Smooth muscle cell (in vitro differentiated cells): ENCODE measurements at regions not wholly inside any gene's neighbourhood (a gene's known extent, or its start where the extent isn't known, plus 50 kb on each side); places are given as distances from the start of the nearest gene placed in this dataset.

Experiments
- DNase-seq: peaks from one replicate; lab custom pipeline; 2025; ENCODE audit not compliant: unreplicated experiment; lab: John Stamatoyannopoulos, UW
- H2AFZ ChIP-seq: fragments of 200-600 bp; sonication (generic); 2 replicates; pipeline ENCODE4 v1.6.0; 2016; ENCODE audit warnings: antibody characterized with exemption, low read depth, mild to moderate bottlenecking
- H3F3A ChIP-seq: fragments of 200-600 bp; sonication (generic); 2 replicates; pipeline ENCODE4 v1.6.0; 2017; ENCODE audit warnings: antibody characterized with exemption, low read depth
- H3K27ac ChIP-seq: fragments of 200-600 bp; sonication (generic); 2 replicates; pipeline ENCODE4 v1.5.1; 2016; ENCODE audit warnings: low read depth, mild to moderate bottlenecking
- H3K27me3 ChIP-seq: fragments of 200-600 bp; sonication (generic); 2 replicates; pipeline ENCODE4 v1.6.1; 2016; ENCODE audit warnings: low read depth, mild to moderate bottlenecking
- H3K36me3 ChIP-seq: fragments of 200-600 bp; sonication (generic); 2 replicates; pipeline ENCODE4 v1.5.1; 2016; ENCODE audit warnings: low read depth
- H3K4me1 ChIP-seq: fragments of 200-600 bp; sonication (generic); 2 replicates; pipeline ENCODE4 v1.5.1; 2016; ENCODE audit warnings: low read depth
- H3K4me2 ChIP-seq: fragments of 200-600 bp; sonication (generic); 2 replicates; pipeline ENCODE4 v1.6.0; 2016; ENCODE audit warnings: mild to moderate bottlenecking
- H3K4me3 ChIP-seq: fragments of 200-600 bp; sonication (generic); 2 replicates; pipeline ENCODE4 v1.5.1; 2016; ENCODE audit warnings: mild to moderate bottlenecking
- H3K79me2 ChIP-seq: fragments of 200-600 bp; sonication (generic); 2 replicates; pipeline ENCODE4 v1.6.0; 2016; ENCODE audit warnings: low read depth, mild to moderate bottlenecking
- H3K9ac ChIP-seq: fragments of 200-600 bp; sonication (generic); 2 replicates; pipeline ENCODE4 v1.6.0; 2016; ENCODE audit warnings: low read depth
- H3K9me3 ChIP-seq: fragments of 200-600 bp; sonication (generic); replicated peaks from 2 replicates; pipeline ENCODE4 v1.5.1; 2016; ENCODE audit warnings: low read depth
- H4K20me1 ChIP-seq: fragments of 200-600 bp; sonication (generic); 2 replicates; pipeline ENCODE4 v1.6.0; 2016; ENCODE audit warnings: low read depth
- WGBS: methylation state at CpG from one replicate; pipeline ENCODE4 v1.1.7; 2016; ENCODE audit warnings: low lambda C conversion rate; 5-methylcytosine and 5-hydroxymethylcytosine counted together
- TF ChIP-seq, protein P1 (sequence below): fragments of 200-600 bp; sonication (generic); IDR thresholded peaks from 2 replicates; pipeline ENCODE4 v1.5.1; 2017; ENCODE audit warnings: borderline replicate concordance, mild to moderate bottlenecking, antibody characterized with exemption; ENCODE audit not compliant: insufficient read depth, poor library complexity, severe bottlenecking

DNA sequence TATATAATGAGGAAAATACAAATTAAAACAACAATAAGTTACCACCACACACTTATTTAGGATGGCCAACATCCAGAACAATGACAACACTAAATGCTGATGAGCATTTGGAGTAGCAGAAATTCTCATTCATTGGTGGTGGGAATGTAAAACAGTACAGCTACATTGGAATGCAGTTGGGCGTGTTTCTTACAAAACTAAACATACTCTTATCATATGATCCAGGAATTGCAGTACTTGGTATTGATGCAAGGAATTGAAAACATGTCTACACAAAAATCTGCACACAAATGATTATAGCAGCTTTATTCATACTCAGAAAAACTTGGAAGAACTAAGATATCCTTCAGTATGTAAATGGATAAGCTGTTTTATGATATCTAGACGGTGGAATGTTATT lies 594.2 kb downstream of the ZBBX start:
- Histone ChIP-seq H4K20me1 (no peaks in the 10 kb centered on the region), H2AFZ (no peak overlapping the region), H3K4me2 (no peak overlapping the region)

DNA sequence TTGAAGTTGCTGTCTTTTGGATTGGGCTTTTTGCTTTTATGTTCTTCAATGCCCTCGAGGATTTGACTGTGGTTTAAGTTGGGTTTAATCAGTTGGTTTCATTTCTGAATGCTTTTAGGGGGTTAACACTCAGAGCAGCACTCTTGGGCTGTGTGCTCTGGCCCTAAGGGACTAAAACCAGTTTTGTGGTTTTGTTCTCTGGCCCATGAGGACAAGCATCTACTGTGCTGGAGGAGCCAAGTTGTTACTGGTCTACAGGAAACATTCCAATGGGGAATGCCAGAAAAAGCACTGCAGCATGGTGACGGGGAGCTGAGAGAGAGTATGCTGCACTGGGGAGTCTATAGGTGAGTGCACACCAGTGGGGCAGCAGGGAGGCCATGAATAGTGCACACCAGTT lies 596.9 kb downstream of the ZBBX start:
- TF ChIP-seq, protein P1, sequence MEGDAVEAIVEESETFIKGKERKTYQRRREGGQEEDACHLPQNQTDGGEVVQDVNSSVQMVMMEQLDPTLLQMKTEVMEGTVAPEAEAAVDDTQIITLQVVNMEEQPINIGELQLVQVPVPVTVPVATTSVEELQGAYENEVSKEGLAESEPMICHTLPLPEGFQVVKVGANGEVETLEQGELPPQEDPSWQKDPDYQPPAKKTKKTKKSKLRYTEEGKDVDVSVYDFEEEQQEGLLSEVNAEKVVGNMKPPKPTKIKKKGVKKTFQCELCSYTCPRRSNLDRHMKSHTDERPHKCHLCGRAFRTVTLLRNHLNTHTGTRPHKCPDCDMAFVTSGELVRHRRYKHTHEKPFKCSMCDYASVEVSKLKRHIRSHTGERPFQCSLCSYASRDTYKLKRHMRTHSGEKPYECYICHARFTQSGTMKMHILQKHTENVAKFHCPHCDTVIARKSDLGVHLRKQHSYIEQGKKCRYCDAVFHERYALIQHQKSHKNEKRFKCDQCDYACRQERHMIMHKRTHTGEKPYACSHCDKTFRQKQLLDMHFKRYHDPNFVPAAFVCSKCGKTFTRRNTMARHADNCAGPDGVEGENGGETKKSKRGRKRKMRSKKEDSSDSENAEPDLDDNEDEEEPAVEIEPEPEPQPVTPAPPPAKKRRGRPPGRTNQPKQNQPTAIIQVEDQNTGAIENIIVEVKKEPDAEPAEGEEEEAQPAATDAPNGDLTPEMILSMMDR: no peak
- Histone ChIP-seq H2AFZ (no peak overlapping the region), H4K20me1 (no peaks in the 10 kb centered on the region), H3K27ac (no peak overlapping the region), H3K9me3 (no peaks in the 10 kb centered on the region), H3K4me1 (no peaks in the 10 kb centered on the region), H3K9ac (no peak overlapping the region), H3F3A (no peaks in the 10 kb centered on the region), H3K4me3 (no peak overlapping the region), H3K36me3 (no peaks in the 10 kb centered on the region), H3K79me2 (no peaks in the 10 kb centered on the region), H3K4me2 (no peak overlapping the region), H3K27me3 (no peaks in the 10 kb centered on the region)
- 45% methylated on average over 2 of the region's 2 CpGs for WGBS
- DNase-seq: no peak

More for the DNA sequence above, 594.2 kb downstream of the ZBBX start:
- Histone ChIP-seq H3K9me3 (no peaks in the 10 kb centered on the region), H3K27ac (no peak overlapping the region), H3K4me3 (no peak overlapping the region), H3K9ac (no peak overlapping the region), H3K36me3 (no peaks in the 10 kb centered on the region), H3K79me2 (no peaks in the 10 kb centered on the region), H3F3A (no peaks in the 10 kb centered on the region), H3K4me1 (no peaks in the 10 kb centered on the region), H3K27me3 (no peaks in the 10 kb centered on the region)
- DNase-seq: no peak
- TF ChIP-seq, protein P1: no peak
- 43% methylated on average over 2 of the region's 2 CpGs for WGBS

DNA sequence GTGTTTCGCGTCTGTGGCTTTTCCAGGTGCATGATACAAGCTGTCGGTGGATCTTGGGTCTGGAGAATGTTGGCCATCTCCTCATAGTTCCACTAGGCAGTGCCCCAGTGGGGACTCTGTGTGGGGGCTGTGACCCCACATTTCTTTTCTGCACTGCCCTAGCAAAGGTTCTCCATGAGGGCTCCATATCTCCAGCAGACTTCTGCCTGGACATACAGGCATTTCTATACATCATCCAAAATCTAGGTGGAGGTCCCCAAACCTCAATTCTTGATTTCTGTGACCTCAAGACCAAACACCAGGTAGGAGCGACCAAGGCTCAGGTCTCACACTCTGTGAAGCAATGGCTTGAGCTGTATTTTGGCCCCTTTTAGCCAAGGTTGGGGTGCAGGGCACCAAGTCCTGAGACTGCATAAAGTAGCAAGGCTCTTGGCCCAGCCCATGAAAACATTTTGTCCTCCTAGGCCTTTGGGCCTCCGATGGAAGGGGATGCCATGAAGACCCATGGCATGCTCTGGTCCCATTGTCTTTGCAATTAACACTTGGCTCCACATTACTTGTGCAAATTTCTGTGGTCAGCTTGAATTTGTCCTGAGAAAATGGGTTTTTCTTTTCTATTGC lies 615.3 kb downstream of the ZBBX start:
- H3K4me1 ChIP-seq: no peaks in the 10 kb centered on the region
- WGBS: 65% methylated on average over 5 of the region's 5 CpGs
- H2AFZ ChIP-seq: no peak overlapping the region
- H3F3A ChIP-seq: no peaks in the 10 kb centered on the region
- DNase-seq: no peak
- H3K36me3 ChIP-seq: no peaks in the 10 kb centered on the region
- no peak overlapping the region for H3K4me3 ChIP-seq
- no peaks in the 10 kb centered on the region for H3K9me3 ChIP-seq
- no peak overlapping the region for H3K4me2 ChIP-seq
- TF ChIP-seq, protein P1: no peak
- H3K79me2 ChIP-seq: no peaks in the 10 kb centered on the region
- no peaks in the 10 kb centered on the region for H3K27me3 ChIP-seq
- no peak overlapping the region for H3K27ac ChIP-seq
- H3K9ac ChIP-seq: no peak overlapping the region
- H4K20me1 ChIP-seq: no peaks in the 10 kb centered on the region
